HFF-Myc (cell line): ENCODE measurements at regions not wholly inside any gene's neighbourhood (a gene's known extent, or its start where the extent isn't known, plus 50 kb on each side); places are given as distances from the start of the nearest gene placed in this dataset.

Source experiments
- DNase-seq: peaks from one replicate; pipeline ENCODE4 v3.0.0-alpha.2; 2011; ENCODE audit warnings: low read depth; ENCODE audit errors: extremely low read depth
- H3K4me3 ChIP-seq: replicated peaks from 2 replicates; pipeline ENCODE4 v1.5.1; 2011; ENCODE audit warnings: low read depth, mild to moderate bottlenecking, control low read depth, low read length
- CTCF ChIP-seq: IDR thresholded peaks from 2 replicates; pipeline ENCODE4 v1.5.1; 2012; ENCODE audit warnings: mild to moderate bottlenecking, low read depth, low read length, control low read depth; ENCODE audit errors: missing control alignments

- no peak for DNase-seq
- TF ChIP-seq CTCF = no peak
- H3K4me3 ChIP-seq = no peak overlapping the region
Observed at GRCh38 chr17:53680745-53681144, 142.0 kb upstream of the KIF2B start.

- no peak for DNase-seq
- TF ChIP-seq CTCF = no peak
- H3K4me3 ChIP-seq = no peak overlapping the region
Observed at GRCh38 chr17:53668854-53669253, 153.9 kb upstream of the KIF2B start.

GRCh38 chr17:53662608-53663007 lies 160.1 kb upstream of the KIF2B start:
- no peak for DNase-seq
- H3K4me3 ChIP-seq = no peak overlapping the region
- TF ChIP-seq CTCF = no peak

GRCh38 chr17:53659181-53659580 lies 163.5 kb upstream of the KIF2B start:
- H3K4me3 ChIP-seq = no peak overlapping the region
- TF ChIP-seq CTCF = no peak
- no peak for DNase-seq

- H3K4me3 ChIP-seq = no peak overlapping the region
- DNase-seq = no peak
- TF ChIP-seq CTCF = no peak
Observed at GRCh38 chr17:53655591-53655990, 167.1 kb upstream of the KIF2B start.

GRCh38 chr17:53649201-53649600 lies 173.5 kb upstream of the KIF2B start:
- no peak for TF ChIP-seq CTCF
- H3K4me3 ChIP-seq = no peak overlapping the region
- DNase-seq = no peak

- no peak for DNase-seq
- no peak overlapping the region for H3K4me3 ChIP-seq
- TF ChIP-seq CTCF = no peak
Observed at GRCh38 chr17:53646835-53647234, 175.9 kb upstream of the KIF2B start.
